ENCODE measurements at regions not wholly inside any gene's neighbourhood (a gene's known extent, or its start where the extent isn't known, plus 50 kb on each side); places are given as distances from the start of the nearest gene placed in this dataset.

DNA sequence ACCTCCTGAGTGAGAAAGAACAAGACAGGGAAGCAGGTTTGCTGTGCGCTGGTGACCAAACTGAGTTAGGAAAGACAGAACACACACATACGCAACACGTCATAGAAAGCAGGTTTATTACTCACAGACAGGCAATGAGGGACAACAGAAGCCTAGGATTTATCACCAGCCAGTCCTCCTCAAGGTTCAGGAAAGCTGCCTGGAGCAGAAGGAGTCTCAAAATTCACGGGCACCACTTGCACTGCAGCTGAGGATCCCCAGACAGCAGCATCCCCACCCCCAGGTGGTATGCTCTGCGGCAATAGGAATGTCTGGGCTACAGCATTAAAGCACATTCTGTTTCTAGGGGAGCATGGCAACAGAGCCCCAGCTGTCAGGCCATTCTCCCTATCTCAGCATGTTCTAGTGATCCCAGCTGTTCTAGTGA lies 284.4 kb upstream of the RGPD4 start:
- H3K9me2 ChIP-seq (ENCODE audit: insufficient read depth, low read length) = no peaks in the 10 kb centered on the region; the same call in 1 of the 2 replicates
- POLR2A ChIA-PET = no interaction called here

DNA sequence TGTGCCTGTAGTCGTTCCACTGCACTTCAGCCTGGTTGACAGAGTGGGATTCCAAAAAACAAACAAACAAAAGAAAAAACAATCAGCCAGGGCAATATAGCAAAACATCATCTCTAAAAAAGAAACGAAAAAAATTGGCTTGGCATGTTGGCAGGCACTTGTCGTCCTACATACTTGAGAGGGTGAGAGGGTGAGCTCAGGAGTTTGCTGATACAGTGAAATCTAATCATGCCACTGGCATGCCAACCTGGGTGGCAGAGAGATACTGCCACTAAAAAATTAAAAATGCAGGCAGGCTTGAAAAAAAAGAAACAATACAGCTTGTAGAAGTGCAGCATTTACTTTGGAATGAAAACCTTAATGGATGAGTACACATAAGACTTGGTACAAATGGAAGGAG lies 282.9 kb upstream of the RGPD4 start:
- CTCF ChIA-PET (ENCODE audit: unreplicated experiment) = no interaction called here
- POLR2A ChIA-PET = no interaction called here
- Histone ChIP-seq H3K79me2 (ENCODE audit: insufficient read depth, low read depth, low read length) (no peaks in the 10 kb centered on the region), H3K9me2 (ENCODE audit: insufficient read depth, low read length) (no peaks in the 10 kb centered on the region; the same call in 1 of the 2 replicates), H3K4me2 (ENCODE audit: low read length) (no peak overlapping the region), H2AFZ (ENCODE audit: low read length) (no peak overlapping the region), H3K36me3 (ENCODE audit: insufficient read depth, low read length) (no peaks in the 10 kb centered on the region), H3K4me3 (ENCODE audit: low read depth, low read length, poor library complexity, severe bottlenecking) (no peak overlapping the region), H4K20me1 (ENCODE audit: insufficient read depth, low read length) (no peaks in the 10 kb centered on the region), H3K4me1 (ENCODE audit: insufficient read depth, low read length, poor library complexity, severe bottlenecking) (no peaks in the 10 kb centered on the region), H3K9me3 (ENCODE audit: low read length) (no peaks in the 10 kb centered on the region), H3K27ac (ENCODE audit: low read depth, low read length, poor library complexity, severe bottlenecking) (no peak overlapping the region)
- BruUV-seq (replicated peaks) = no TSS peak
- intact Hi-C loops (cut with micrococcal nuclease; ENCODE audit: unreplicated experiment) = no loop called here
- no peak for DNase-seq (ENCODE audit: low spot score)
- TF ChIP-seq, protein P1, sequence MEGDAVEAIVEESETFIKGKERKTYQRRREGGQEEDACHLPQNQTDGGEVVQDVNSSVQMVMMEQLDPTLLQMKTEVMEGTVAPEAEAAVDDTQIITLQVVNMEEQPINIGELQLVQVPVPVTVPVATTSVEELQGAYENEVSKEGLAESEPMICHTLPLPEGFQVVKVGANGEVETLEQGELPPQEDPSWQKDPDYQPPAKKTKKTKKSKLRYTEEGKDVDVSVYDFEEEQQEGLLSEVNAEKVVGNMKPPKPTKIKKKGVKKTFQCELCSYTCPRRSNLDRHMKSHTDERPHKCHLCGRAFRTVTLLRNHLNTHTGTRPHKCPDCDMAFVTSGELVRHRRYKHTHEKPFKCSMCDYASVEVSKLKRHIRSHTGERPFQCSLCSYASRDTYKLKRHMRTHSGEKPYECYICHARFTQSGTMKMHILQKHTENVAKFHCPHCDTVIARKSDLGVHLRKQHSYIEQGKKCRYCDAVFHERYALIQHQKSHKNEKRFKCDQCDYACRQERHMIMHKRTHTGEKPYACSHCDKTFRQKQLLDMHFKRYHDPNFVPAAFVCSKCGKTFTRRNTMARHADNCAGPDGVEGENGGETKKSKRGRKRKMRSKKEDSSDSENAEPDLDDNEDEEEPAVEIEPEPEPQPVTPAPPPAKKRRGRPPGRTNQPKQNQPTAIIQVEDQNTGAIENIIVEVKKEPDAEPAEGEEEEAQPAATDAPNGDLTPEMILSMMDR (conservative IDR thresholded peaks at IDR 0.05; ENCODE audit: low read length) = no peak
- no peak for TF ChIP-seq EZH2phosphoT487 (IDR thresholded peaks at IDR 0.05; ENCODE audit: borderline replicate concordance, low read depth, low read length)

More for the DNA sequence above, 284.4 kb upstream of the RGPD4 start:
- Histone ChIP-seq H3K9me3 (ENCODE audit: low read length) (no peaks in the 10 kb centered on the region), H3K4me1 (ENCODE audit: insufficient read depth, low read length, poor library complexity, severe bottlenecking) (no peaks in the 10 kb centered on the region), H3K4me2 (ENCODE audit: low read length) (no peak overlapping the region), H3K27ac (ENCODE audit: low read depth, low read length, poor library complexity, severe bottlenecking) (no peak overlapping the region), H3K36me3 (ENCODE audit: insufficient read depth, low read length) (no peaks in the 10 kb centered on the region), H2AFZ (ENCODE audit: low read length) (no peak overlapping the region), H3K4me3 (ENCODE audit: low read depth, low read length, poor library complexity, severe bottlenecking) (no peak overlapping the region), H3K79me2 (ENCODE audit: insufficient read depth, low read depth, low read length) (no peaks in the 10 kb centered on the region), H4K20me1 (ENCODE audit: insufficient read depth, low read length) (no peaks in the 10 kb centered on the region)
- no peak for TF ChIP-seq EZH2phosphoT487 (IDR thresholded peaks at IDR 0.05; ENCODE audit: borderline replicate concordance, low read depth, low read length)
- TF ChIP-seq, protein P1 (conservative IDR thresholded peaks at IDR 0.05; ENCODE audit: low read length) = no peak
- BruUV-seq (replicated peaks) = no TSS peak
- intact Hi-C loops (cut with micrococcal nuclease; ENCODE audit: unreplicated experiment) = no loop called here
- CTCF ChIA-PET (ENCODE audit: unreplicated experiment) = no interaction called here
- DNase-seq (ENCODE audit: low spot score) = no peak

GRCh38 chr2:107545066-107545465 lies 281.6 kb upstream of the RGPD4 start:
- Histone ChIP-seq H3K36me3 (ENCODE audit: insufficient read depth, low read length) (no peaks in the 10 kb centered on the region), H3K27ac (ENCODE audit: low read depth, low read length, poor library complexity, severe bottlenecking) (no peak overlapping the region), H2AFZ (ENCODE audit: low read length) (no peak overlapping the region), H3K9me3 (ENCODE audit: low read length) (no peaks in the 10 kb centered on the region), H4K20me1 (ENCODE audit: insufficient read depth, low read length) (no peaks in the 10 kb centered on the region), H3K4me3 (ENCODE audit: low read depth, low read length, poor library complexity, severe bottlenecking) (no peak overlapping the region), H3K4me1 (ENCODE audit: insufficient read depth, low read length, poor library complexity, severe bottlenecking) (no peaks in the 10 kb centered on the region), H3K79me2 (ENCODE audit: insufficient read depth, low read depth, low read length) (no peaks in the 10 kb centered on the region), H3K4me2 (ENCODE audit: low read length) (no peak overlapping the region), H3K9me2 (ENCODE audit: insufficient read depth, low read length) (no peaks in the 10 kb centered on the region; the same call in 1 of the 2 replicates)
- POLR2A ChIA-PET = no interaction called here
- intact Hi-C loops (cut with micrococcal nuclease; ENCODE audit: unreplicated experiment) = no loop called here
- no peak for TF ChIP-seq EZH2phosphoT487 (IDR thresholded peaks at IDR 0.05; ENCODE audit: borderline replicate concordance, low read depth, low read length)
- TF ChIP-seq, protein P1 (conservative IDR thresholded peaks at IDR 0.05; ENCODE audit: low read length) = no peak
- CTCF ChIA-PET (ENCODE audit: unreplicated experiment) = no interaction called here
- no peak for DNase-seq (ENCODE audit: low spot score)
- BruUV-seq (replicated peaks) = no TSS peak
